ENCODE measurements at regions not wholly inside any gene's neighbourhood (a gene's known extent, or its start where the extent isn't known, plus 50 kb on each side); places are given as distances from the start of the nearest gene placed in this dataset.

DNA sequence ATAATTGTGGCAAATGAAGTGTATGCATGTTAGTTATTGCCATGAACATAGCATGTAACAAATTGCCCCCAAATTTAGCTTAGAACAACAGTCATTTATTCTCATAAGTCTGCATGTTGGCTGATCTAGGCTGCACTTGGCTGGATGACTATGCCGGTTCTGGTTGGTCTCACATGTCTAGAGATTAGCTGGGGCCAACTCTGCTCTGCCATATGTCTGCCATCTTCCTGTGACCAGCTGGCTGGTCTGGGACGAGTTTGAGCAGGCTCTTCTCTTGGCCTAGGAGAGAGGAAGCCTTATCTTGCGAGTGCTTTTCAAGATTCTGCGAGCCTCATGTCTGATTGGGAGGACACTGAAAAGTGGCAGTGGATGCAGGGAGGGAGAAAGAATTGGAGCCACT, 198.3 kb upstream of the FAM78B start:
- TF ChIP-seq, protein P1, sequence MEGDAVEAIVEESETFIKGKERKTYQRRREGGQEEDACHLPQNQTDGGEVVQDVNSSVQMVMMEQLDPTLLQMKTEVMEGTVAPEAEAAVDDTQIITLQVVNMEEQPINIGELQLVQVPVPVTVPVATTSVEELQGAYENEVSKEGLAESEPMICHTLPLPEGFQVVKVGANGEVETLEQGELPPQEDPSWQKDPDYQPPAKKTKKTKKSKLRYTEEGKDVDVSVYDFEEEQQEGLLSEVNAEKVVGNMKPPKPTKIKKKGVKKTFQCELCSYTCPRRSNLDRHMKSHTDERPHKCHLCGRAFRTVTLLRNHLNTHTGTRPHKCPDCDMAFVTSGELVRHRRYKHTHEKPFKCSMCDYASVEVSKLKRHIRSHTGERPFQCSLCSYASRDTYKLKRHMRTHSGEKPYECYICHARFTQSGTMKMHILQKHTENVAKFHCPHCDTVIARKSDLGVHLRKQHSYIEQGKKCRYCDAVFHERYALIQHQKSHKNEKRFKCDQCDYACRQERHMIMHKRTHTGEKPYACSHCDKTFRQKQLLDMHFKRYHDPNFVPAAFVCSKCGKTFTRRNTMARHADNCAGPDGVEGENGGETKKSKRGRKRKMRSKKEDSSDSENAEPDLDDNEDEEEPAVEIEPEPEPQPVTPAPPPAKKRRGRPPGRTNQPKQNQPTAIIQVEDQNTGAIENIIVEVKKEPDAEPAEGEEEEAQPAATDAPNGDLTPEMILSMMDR (optimal IDR thresholded peaks at IDR 0.05 in 1 of 3, IDR thresholded peaks at IDR 0.05 in 1 of 3, conservative IDR thresholded peaks at IDR 0.05 in 1 of 3; ENCODE audit: extremely low read depth in 1 of 3, insufficient read depth in 2 of 3, low read length in 3 of 3): no peak
- TF ChIP-seq EZH2 (IDR thresholded peaks at IDR 0.05; ENCODE audit: low read length): no peak
